IMR-90 (cell line): ENCODE measurements at regions not wholly inside any gene's neighbourhood (a gene's known extent, or its start where the extent isn't known, plus 50 kb on each side); places are given as distances from the start of the nearest gene placed in this dataset.

Experiments used
- ATAC-seq: fragments of 200-7000 bp; cut with Tn5 transposase; 2 replicates; pipeline ENCODE4 v1.9.1; 2020; ENCODE audit warnings: low read depth, mild to moderate bottlenecking, moderate library complexity
- BruUV-seq: library from RNA; stranded (reverse); fragments of 400-500 nt; replicated peaks from 2 replicates; lab custom pipeline; 2021; lab: Mats Ljungman, UMichigan
- CTCF ChIA-PET: fragments of 300-600 bp; formaldehyde crosslinking; extraction: SDS; loops from one replicate; lab custom pipeline; 2021; ENCODE audit warnings: antibody characterized with exemption; lab: Yijun Ruan, JAX
- POLR2A ChIA-PET: fragments of 300-600 bp; sonication (Branson Sonifier 250); formaldehyde crosslinking; loops from one replicate; lab custom pipeline; 2022; ENCODE audit warnings: antibody characterized with exemption; ENCODE audit not compliant: unreplicated experiment; lab: Charles Lee
- DNase-seq: peaks from one replicate; pipeline ENCODE4 v3.0.0; 2013
- H2AFZ ChIP-seq: replicated peaks from 2 replicates; pipeline ENCODE3; 2013; ENCODE audit warnings: low read length, mild to moderate bottlenecking; ENCODE audit not compliant: poor library complexity
- H2AK5ac ChIP-seq: 2 replicates; pipeline ENCODE4 v1.6.1; 2013; ENCODE audit warnings: low read depth, low read length, inconsistent platforms
- H2AK9ac ChIP-seq: replicated peaks from 2 replicates; pipeline ENCODE3; 2013; ENCODE audit warnings: mild to moderate bottlenecking, low read depth, low read length, moderate library complexity; ENCODE audit not compliant: poor library complexity
- H2BK120ac ChIP-seq: 2 replicates; pipeline ENCODE4 v1.6.1; 2013; ENCODE audit warnings: low read depth, low read length, inconsistent platforms
- H2BK15ac ChIP-seq: 3 replicates; pipeline ENCODE4 v1.6.1; 2013; ENCODE audit warnings: low read depth, low read length, inconsistent platforms
- H2BK20ac ChIP-seq: 2 replicates; pipeline ENCODE4 v1.6.1; 2013; ENCODE audit warnings: low read depth, mild to moderate bottlenecking, inconsistent platforms, low read length, moderate library complexity
- H2BK5ac ChIP-seq: 2 replicates; pipeline ENCODE4 v1.6.1; 2013; ENCODE audit warnings: mild to moderate bottlenecking, low read depth, low read length, inconsistent platforms; ENCODE audit not compliant: poor library complexity, severe bottlenecking
- H3K14ac ChIP-seq: replicated peaks from 2 replicates; pipeline ENCODE4 v1.6.1; 2013; ENCODE audit warnings: low read depth, low read length, inconsistent platforms
- H3K18ac ChIP-seq: 2 replicates; pipeline ENCODE4 v1.6.1; 2013; ENCODE audit warnings: low read depth, low read length, control low read depth
- H3K23ac ChIP-seq: 2 replicates; pipeline ENCODE4 v1.6.1; 2013; ENCODE audit warnings: low read depth, low read length, inconsistent platforms
- H3K27ac ChIP-seq: 2 replicates; pipeline ENCODE4 v1.5.1; 2013; ENCODE audit warnings: mild to moderate bottlenecking, control low read depth, low read length; ENCODE audit not compliant: insufficient read depth
- H3K27me3 ChIP-seq: 2 replicates; pipeline ENCODE4 v1.6.1; 2013; ENCODE audit warnings: low read length; ENCODE audit not compliant: control insufficient read depth, insufficient read depth
- H3K36me3 ChIP-seq: 2 replicates; pipeline ENCODE4 v1.6.1; 2013; ENCODE audit warnings: low read length, mixed read lengths; ENCODE audit not compliant: control insufficient read depth, insufficient read depth
- H3K4ac ChIP-seq: 2 replicates; pipeline ENCODE4 v1.6.1; 2013; ENCODE audit warnings: low read depth, low read length, inconsistent platforms
- H3K4me1 ChIP-seq: 2 replicates; pipeline ENCODE4 v1.6.1; 2013; ENCODE audit warnings: low read length, mixed read lengths; ENCODE audit not compliant: control insufficient read depth, insufficient read depth
- H3K4me2 ChIP-seq: 2 replicates; pipeline ENCODE4 v1.6.1; 2013; ENCODE audit warnings: low read depth, mild to moderate bottlenecking, control low read depth, low read length, moderate library complexity
- H3K4me3 ChIP-seq: 2 replicates; pipeline ENCODE4 v1.5.1; 2013; ENCODE audit warnings: low read depth, mild to moderate bottlenecking, control low read depth, low read length, moderate library complexity; ENCODE audit not compliant: insufficient read depth
- H3K56ac ChIP-seq: 2 replicates; pipeline ENCODE4 v1.6.1; 2013; ENCODE audit warnings: low read length, inconsistent platforms; ENCODE audit not compliant: insufficient read depth; ENCODE audit errors: extremely low read depth
- H3K79me1 ChIP-seq, 2 experiments: 2 replicates each; pipeline ENCODE4 v1.6.1; 2013; ENCODE audit warnings: low read length in 2 of 2, inconsistent platforms in 1 of 2, low read depth in 1 of 2
- H3K9ac ChIP-seq: 2 replicates; pipeline ENCODE4 v1.6.1; 2013; ENCODE audit warnings: low read depth, low read length, control low read depth
- H3K9me1 ChIP-seq: 2 replicates; pipeline ENCODE4 v1.6.1; 2013; ENCODE audit warnings: low read length, inconsistent platforms; ENCODE audit not compliant: insufficient read depth
- H3K9me3 ChIP-seq: 2 replicates; pipeline ENCODE4 v1.6.1; 2013; ENCODE audit warnings: low read length; ENCODE audit not compliant: control insufficient read depth, insufficient read depth
- H4K20me1 ChIP-seq: 2 replicates; pipeline ENCODE4 v1.6.1; 2013; ENCODE audit warnings: low read length, inconsistent platforms; ENCODE audit not compliant: insufficient read depth
- H4K5ac ChIP-seq: 2 replicates; pipeline ENCODE4 v1.6.1; 2013; ENCODE audit warnings: mild to moderate bottlenecking, low read depth, low read length, control low read depth
- H4K8ac ChIP-seq, 2 experiments: 2 replicates each; pipeline ENCODE4 v1.6.1; 2013; ENCODE audit warnings: low read depth in 2 of 2, low read length in 2 of 2, control low read depth in 1 of 2, inconsistent platforms in 1 of 2
- H4K91ac ChIP-seq: 2 replicates; pipeline ENCODE4 v1.6.1; 2013; ENCODE audit warnings: low read depth, low read length, inconsistent platforms; ENCODE audit not compliant: insufficient read depth
- CEBPB ChIP-seq: IDR thresholded peaks from 2 replicates; pipeline ENCODE4 v1.6.1; 2012; ENCODE audit warnings: low read depth, low read length, improper control_type of control experiment
- CHD1 ChIP-seq: IDR thresholded peaks from 2 replicates; pipeline ENCODE4 v1.6.1; 2012; ENCODE audit warnings: low read depth, low read length, improper control_type of control experiment
- ELK1 ChIP-seq: fragments of 150-350 bp; IDR thresholded peaks from 2 replicates; pipeline ENCODE4 v1.6.1; 2016; ENCODE audit warnings: low read depth, mild to moderate bottlenecking, low read length, moderate library complexity, borderline replicate concordance
- FOS ChIP-seq: fragments of 150-350 bp; IDR thresholded peaks from 2 replicates; pipeline ENCODE4 v1.6.1; 2016; ENCODE audit warnings: low read depth, low read length
- MAFK ChIP-seq: IDR thresholded peaks from 2 replicates; pipeline ENCODE4 v1.6.1; 2012; ENCODE audit warnings: low read depth, low read length, improper control_type of control experiment
- MAZ ChIP-seq: IDR thresholded peaks from 2 replicates; pipeline ENCODE4 v1.6.1; 2012; ENCODE audit warnings: low read depth, mild to moderate bottlenecking, low read length, improper control_type of control experiment, moderate library complexity, borderline replicate concordance
- NFE2L2 ChIP-seq: fragments of 150-350 bp; IDR thresholded peaks from 2 replicates; pipeline ENCODE4 v1.6.1; 2016; ENCODE audit warnings: low read depth, mild to moderate bottlenecking, low read length
- POLR2A ChIP-seq: IDR thresholded peaks from 2 replicates; pipeline ENCODE4 v1.6.1; 2012; ENCODE audit warnings: mild to moderate bottlenecking, low read depth, low read length
- RCOR1 ChIP-seq: IDR thresholded peaks from 2 replicates; pipeline ENCODE4 v1.6.1; 2012; ENCODE audit warnings: mild to moderate bottlenecking, low read length, improper control_type of control experiment; ENCODE audit not compliant: insufficient replicate concordance
- RFX5 ChIP-seq: IDR thresholded peaks from 2 replicates; pipeline ENCODE4 v1.8.0; 2012; ENCODE audit warnings: low read depth, mild to moderate bottlenecking, low read length, moderate library complexity
- SMC3 ChIP-seq: fragments of 150-350 bp; IDR thresholded peaks from 2 replicates; pipeline ENCODE4 v1.6.1; 2016; ENCODE audit warnings: low read depth, mild to moderate bottlenecking, antibody characterized with exemption, low read length, moderate library complexity
- USF2 ChIP-seq: fragments of 150-350 bp; IDR thresholded peaks from 2 replicates; pipeline ENCODE4 v1.6.1; 2017; ENCODE audit warnings: mild to moderate bottlenecking, antibody characterized with exemption, low read length, low read depth
- WGBS, 2 experiments: methylation state at CpG; one replicate each; pipeline versions ENCODE4 v1.1.5 to v1.1.7; 2013; ENCODE audit warnings: missing lambda C conversion rate in 2 of 2; ENCODE audit not compliant: insufficient read length in 1 of 2; ENCODE audit errors: extremely low coverage in 2 of 2; 5-methylcytosine and 5-hydroxymethylcytosine counted together
- dilution Hi-C: fragments of 300-500 bp; cut with HindIII; formaldehyde crosslinking; loops from one replicate; pipeline ENCODE4 v1.14.3; 2018; ENCODE audit warnings: low sequenced_read_pairs; ENCODE audit not compliant: unreplicated experiment
- in situ Hi-C: fragments of 300-500 bp; cut with MboI; formaldehyde crosslinking; loops from 3 replicates; pipeline ENCODE4 v1.14.3; 2019; ENCODE audit warnings: low sequenced_read_pairs, inconsistent platforms, mixed read lengths
- intact Hi-C: fragments of 100-400 bp; cut with micrococcal nuclease; formaldehyde crosslinking; loops from 2 replicates; pipeline ENCODE4 v1.10.0; 2022

GRCh38 chr16:54856871-54857270, 73.8 kb upstream of the IRX5 start:
- H3K36me3 ChIP-seq: no peaks in the 10 kb centered on the region
- no peak overlapping the region for H4K8ac ChIP-seq
- WGBS, 2 experiments: no CpG with 5 or more reads among the region's 2 CpGs
- H2BK120ac ChIP-seq: no peak overlapping the region
- ATAC-seq: no peak
- no peak overlapping the region for H2BK5ac ChIP-seq
- H3K79me1 ChIP-seq: no peaks in the 10 kb centered on the region
- H3K27ac ChIP-seq: no peak overlapping the region
- H2AK9ac ChIP-seq: no peak overlapping the region
- no peaks in the 10 kb centered on the region for H3K9me1 ChIP-seq
- in situ Hi-C loops (no loop called here), intact Hi-C loops (no loop called here), dilution Hi-C loops (no loop called here)
- H4K91ac ChIP-seq: no peak overlapping the region
- no TSS peak for BruUV-seq
- H2BK20ac ChIP-seq: no peak overlapping the region
- no peaks in the 10 kb centered on the region; the same call in 1 of the 2 replicates for H3K9me3 ChIP-seq
- H3K23ac ChIP-seq: no peak overlapping the region
- CTCF ChIA-PET: no interaction called here
- H3K14ac ChIP-seq: no peak overlapping the region
- H3K4ac ChIP-seq: no peak overlapping the region
- POLR2A ChIA-PET: no interaction called here
- DNase-seq: no peak
- TF ChIP-seq MAFK (no peak), POLR2A (no peak), MAZ (no peak), SMC3 (no peak), FOS (no peak), USF2 (no peak), CHD1 (no peak), ELK1 (no peak), RCOR1 (no peak), NFE2L2 (no peak), RFX5 (no peak), CEBPB (no peak)
- no peak overlapping the region for H3K4me3 ChIP-seq
- H2AK5ac ChIP-seq: no peak overlapping the region
- no peaks in the 10 kb centered on the region for H3K4me1 ChIP-seq
- H3K9ac ChIP-seq: no peak overlapping the region
- no peak overlapping the region for H2AFZ ChIP-seq
- H3K27me3 ChIP-seq: no peaks in the 10 kb centered on the region
- no peak overlapping the region for H3K18ac ChIP-seq
- H3K56ac ChIP-seq: no peak overlapping the region
- H4K5ac ChIP-seq: no peak overlapping the region
- no peak overlapping the region for H3K4me2 ChIP-seq
- no peaks in the 10 kb centered on the region for H4K20me1 ChIP-seq
- H2BK15ac ChIP-seq: no peak overlapping the region
